GM12874 (cell line): ENCODE measurements at regions not wholly inside any gene's neighbourhood (a gene's known extent, or its start where the extent isn't known, plus 50 kb on each side); places are given as distances from the start of the nearest gene placed in this dataset.

Experiments
- CTCF ChIP-seq: IDR thresholded peaks from 2 replicates; pipeline ENCODE4 v1.5.1; 2011; ENCODE audit warnings: low read depth, mild to moderate bottlenecking, control low read depth, low read length, moderate library complexity; ENCODE audit not compliant: insufficient read depth

- TF ChIP-seq CTCF, result no peak
These were observed 51.9 kb upstream of the PTPRK start for GRCh38 chr6:128572294-128572693.

- TF ChIP-seq CTCF, result no peak
These were observed 50.3 kb upstream of the PTPRK start for GRCh38 chr6:128570680-128571063.

GRCh38 chr6:128569732-128570679 is 49.6 kb upstream of the PTPRK start:
- TF ChIP-seq CTCF, result no peak
